ENCODE measurements at regions not wholly inside any gene's neighbourhood (a gene's known extent, or its start where the extent isn't known, plus 50 kb on each side); places are given as distances from the start of the nearest gene placed in this dataset.

- TF ChIP-seq CTCF (conservative IDR thresholded peaks at IDR 0.05 in 1 of 2, IDR thresholded peaks at IDR 0.05 in 1 of 2; ENCODE audit: extremely low read depth in 1 of 2, insufficient read depth in 1 of 2, low read depth in 1 of 2, low read length in 2 of 2) (no peak), EZH2 (IDR thresholded peaks at IDR 0.05; ENCODE audit: borderline replicate concordance, low read length) (no peak)
Measured at GRCh38 chr9:80707120-80707519, 982.2 kb downstream of the TLE1 start.

Data from mammary epithelial cell (primary cell).